Motor neuron (in vitro differentiated cells): ENCODE measurements at regions not wholly inside any gene's neighbourhood (a gene's known extent, or its start where the extent isn't known, plus 50 kb on each side); places are given as distances from the start of the nearest gene placed in this dataset.

Experiments
- ATAC-seq, 8 experiments: fragments of 200-7000 bp; cut with Tn5 transposase; replicated peaks in 6 of 8; 2 replicates each; pipeline ENCODE4 v1.8.0; 2021; ENCODE audit warnings: mild to moderate bottlenecking in 8 of 8, moderate library complexity in 8 of 8
- H3K27ac ChIP-seq, 2 donors: fragments of 250-450 bp; sonication (Bioruptor Pico); 2 replicates each; pipeline ENCODE4 v1.9.0; 2021; ENCODE audit warnings: antibody characterized with exemption in 2 of 2, mild to moderate bottlenecking in 2 of 2, moderate library complexity in 1 of 2
- H3K4me1 ChIP-seq, 2 donors: fragments of 250-450 bp; sonication (Bioruptor Pico); replicated peaks in 1 of 2; 2 replicates each; pipeline ENCODE4 v1.6.1; 2021; ENCODE audit warnings: antibody characterized with exemption in 2 of 2, mild to moderate bottlenecking in 2 of 2, moderate library complexity in 1 of 2
- H3K4me3 ChIP-seq, 5 donors: fragments of 250-450 bp; sonication (Bioruptor Pico); 2 replicates each; pipeline ENCODE4 v1.9.0; 2021; ENCODE audit warnings: antibody characterized with exemption in 5 of 5, mild to moderate bottlenecking in 5 of 5, moderate library complexity in 4 of 5
- WGBS, 10 experiments: fragments of 450-650 bp; shearing (Covaris generic); methylation state at CpG; one replicate each; pipeline ENCODE4 v1.0.0; 2022; 5-methylcytosine and 5-hydroxymethylcytosine counted together
- in situ Hi-C, 9 experiments: fragments of 400-800 bp; cut with MboI; loops; one replicate each; pipeline ENCODE4 v1.15.0; 2021; ENCODE audit warnings: low sequenced_read_pairs in 9 of 9, low pct_unique_long_range_greater_than_20kb in 2 of 9; ENCODE audit not compliant: unreplicated experiment in 9 of 9

GRCh38 chr6:105799056-105799455 is 287.1 kb upstream of the PRDM1 start:
- no peak overlapping the region for H3K4me3 ChIP-seq
- in situ Hi-C loops = no loop called here
- WGBS, 10 experiments = 0 to 100% (median 44%) methylated on average over 1 to 2 of the region's 2 CpGs; no CpG with 5 or more reads in 2 of the 10 experiments
- no peak overlapping the region for H3K27ac ChIP-seq
- no peak for ATAC-seq
- no peaks in the 10 kb centered on the region for H3K4me1 ChIP-seq

GRCh38 chr6:105797983-105798453 is 288.1 kb upstream of the PRDM1 start:
- Histone ChIP-seq H3K4me3 (no peak overlapping the region), H3K4me1 (no peaks in the 10 kb centered on the region), H3K27ac (no peak overlapping the region)
- WGBS, 10 experiments = 0 to 94% (median 79%) methylated on average over 1 to 4 of the region's 4 CpGs; no CpG with 5 or more reads in 3 of the 10 experiments
- in situ Hi-C loops = no loop called here
- peak in 3 of 8 experiments; percentile 34 to 94 (median 92) for ATAC-seq

- Histone ChIP-seq H3K4me1 (no peaks in the 10 kb centered on the region), H3K27ac (no peak overlapping the region), H3K4me3 (no peak overlapping the region)
- WGBS, 10 experiments = 0 to 100% (median 92%) methylated on average over 1 to 3 of the region's 4 CpGs; no CpG with 5 or more reads in 1 of the 10 experiments
- no peak for ATAC-seq
- in situ Hi-C loops = no loop called here
These were observed 288.7 kb upstream of the PRDM1 start for GRCh38 chr6:105797286-105797979.

- 67 to 100% (median 88%) methylated on average over 1 to 7 of the region's 9 CpGs; no CpG with 5 or more reads in 2 of the 10 experiments for WGBS, 10 experiments
- peak in 1 of 8 experiments; percentile 48 for ATAC-seq
- Histone ChIP-seq H3K27ac (no peak overlapping the region), H3K4me1 (no peaks in the 10 kb centered on the region), H3K4me3 (no peak overlapping the region)
- in situ Hi-C loops = no loop called here
These were observed 290.1 kb upstream of the PRDM1 start for GRCh38 chr6:105795913-105796517.

- Histone ChIP-seq H3K4me1 (no peaks in the 10 kb centered on the region), H3K4me3 (no peak overlapping the region), H3K27ac (no peak overlapping the region)
- ATAC-seq = no peak
- in situ Hi-C loops = no loop called here
These were observed 290.8 kb upstream of the PRDM1 start for GRCh38 chr6:105795366-105795765.

- no peak overlapping the region for H3K4me3 ChIP-seq
These were observed 291.3 kb upstream of the PRDM1 start for GRCh38 chr6:105794870-105795269.

GRCh38 chr6:105794239-105794638 is 291.9 kb upstream of the PRDM1 start:
- in situ Hi-C loops = no loop called here
- WGBS, 10 experiments = 0 to 63% (median 42%) methylated on average over 1 to 5 of the region's 5 CpGs; no CpG with 5 or more reads in 4 of the 10 experiments
- no peak overlapping the region for H3K27ac ChIP-seq
- ATAC-seq = peak in 1 of 8 experiments; percentile 20
- no peak overlapping the region for H3K4me3 ChIP-seq
- H3K4me1 ChIP-seq = no peaks in the 10 kb centered on the region

More at GRCh38 chr6:105794870-105795269, 291.3 kb upstream of the PRDM1 start:
- no peak for ATAC-seq
- in situ Hi-C loops = no loop called here
- Histone ChIP-seq H3K27ac (no peak overlapping the region), H3K4me1 (no peaks in the 10 kb centered on the region)
- 33 to 97% (median 83%) methylated on average over 1 to 5 of the region's 5 CpGs for WGBS, 10 experiments

- Histone ChIP-seq H3K27ac (no peak overlapping the region), H3K4me3 (no peak overlapping the region), H3K4me1 (no peaks in the 10 kb centered on the region)
- in situ Hi-C loops = no loop called here
- WGBS, 10 experiments = 57 to 100% (median 80%) methylated on average over 1 to 4 of the region's 4 CpGs; no CpG with 5 or more reads in 1 of the 10 experiments
- ATAC-seq = no peak
These were observed 293.0 kb upstream of the PRDM1 start for GRCh38 chr6:105793130-105793529.

GRCh38 chr6:105791583-105792318 is 294.4 kb upstream of the PRDM1 start:
- 44 to 100% (median 76%) methylated on average over 1 to 5 of the region's 5 CpGs for WGBS, 10 experiments
- in situ Hi-C loops = no loop called here
- no peak overlapping the region for H3K4me3 ChIP-seq
- ATAC-seq = no peak
- no peaks in the 10 kb centered on the region for H3K4me1 ChIP-seq
- no peak overlapping the region for H3K27ac ChIP-seq

- Histone ChIP-seq H3K4me1 (no peaks in the 10 kb centered on the region), H3K27ac (no peak overlapping the region), H3K4me3 (no peak overlapping the region)
- no peak for ATAC-seq
- whole genome bisulfite sequencing, 10 experiments = 20 to 100% (median 100%) methylated on average over 1 of the region's 1 CpG; no CpG with 5 or more reads in 5 of the 10 experiments
- in situ Hi-C loops = no loop called here
These were observed 295.0 kb upstream of the PRDM1 start for GRCh38 chr6:105791179-105791578.

GRCh38 chr6:105790635-105791034 is 295.5 kb upstream of the PRDM1 start:
- no peak overlapping the region for H3K4me3 ChIP-seq
- no peak overlapping the region for H3K27ac ChIP-seq
- in situ Hi-C loops = no loop called here
- no peaks in the 10 kb centered on the region for H3K4me1 ChIP-seq
- WGBS, 10 experiments = 0 to 89% (median 56%) methylated on average over 1 of the region's 1 CpG; no CpG with 5 or more reads in 3 of the 10 experiments
- ATAC-seq = peak in 3 of 8 experiments; percentile 33 to 53 (median 51)

- ATAC-seq = no peak
- H3K27ac ChIP-seq = no peak overlapping the region
- in situ Hi-C loops = no loop called here
- 6 to 78% (median 51%) methylated on average over 2 of the region's 2 CpGs; no CpG with 5 or more reads in 1 of the 10 experiments for WGBS, 10 experiments
- no peaks in the 10 kb centered on the region for H3K4me1 ChIP-seq
- H3K4me3 ChIP-seq = no peak overlapping the region
These were observed 296.2 kb upstream of the PRDM1 start for GRCh38 chr6:105789935-105790334.

GRCh38 chr6:105787747-105788146 is 298.4 kb upstream of the PRDM1 start:
- H3K27ac ChIP-seq = no peak overlapping the region
- no peak overlapping the region for H3K4me3 ChIP-seq
- 80 to 100% (median 100%) methylated on average over 1 to 4 of the region's 5 CpGs; no CpG with 5 or more reads in 3 of the 10 experiments for WGBS, 10 experiments
- no peaks in the 10 kb centered on the region for H3K4me1 ChIP-seq
- ATAC-seq = no peak
- in situ Hi-C loops = no loop called here
